Karpas-422 (cell line): ENCODE measurements at regions not wholly inside any gene's neighbourhood (a gene's known extent, or its start where the extent isn't known, plus 50 kb on each side); places are given as distances from the start of the nearest gene placed in this dataset.

ENCODE experiments used
- DNase-seq: peaks from one replicate; pipeline ENCODE4 v3.0.0-alpha.2; 2015
- H2AFZ ChIP-seq: fragments of 200-600 bp; sonication (generic); 2 replicates; pipeline ENCODE4 v1.6.1; 2014; ENCODE audit warnings: antibody characterized with exemption, low read length, mixed read lengths
- H3K27ac ChIP-seq: fragments of 200-600 bp; sonication (generic); 2 replicates; pipeline ENCODE4 v1.5.1; 2014; ENCODE audit warnings: mild to moderate bottlenecking, low read length, moderate library complexity
- H3K27me3 ChIP-seq: fragments of 200-600 bp; sonication (generic); 2 replicates; pipeline ENCODE4 v1.6.1; 2014; ENCODE audit warnings: low read length, mixed read lengths
- H3K36me3 ChIP-seq: fragments of 200-600 bp; sonication (generic); 2 replicates; pipeline ENCODE4 v1.6.1; 2014; ENCODE audit warnings: low read length, mixed read lengths; ENCODE audit not compliant: insufficient read depth
- H3K4me1 ChIP-seq: fragments of 200-600 bp; sonication (generic); 2 replicates; pipeline ENCODE4 v1.6.1; 2014; ENCODE audit warnings: mild to moderate bottlenecking, low read length, mixed read lengths
- H3K4me2 ChIP-seq: fragments of 200-600 bp; sonication (generic); 2 replicates; pipeline ENCODE4 v1.6.1; 2014; ENCODE audit warnings: low read length, low read depth, mild to moderate bottlenecking; ENCODE audit not compliant: poor library complexity, severe bottlenecking
- H3K4me3 ChIP-seq: fragments of 200-600 bp; sonication (generic); 2 replicates; pipeline ENCODE4 v1.5.1; 2014; ENCODE audit warnings: mild to moderate bottlenecking, antibody characterized with exemption, low read length, mixed read lengths
- H3K79me2 ChIP-seq: fragments of 200-600 bp; sonication (generic); 2 replicates; pipeline ENCODE4 v1.6.1; 2014; ENCODE audit warnings: mild to moderate bottlenecking, low read length, mixed read lengths
- H3K9ac ChIP-seq: fragments of 200-600 bp; sonication (generic); 2 replicates; pipeline ENCODE4 v1.6.0; 2014; ENCODE audit warnings: low read length
- H3K9me2 ChIP-seq: fragments of 200-600 bp; sonication (generic), shearing (Covaris generic); replicated peaks from 2 replicates; pipeline ENCODE4 v1.6.0; 2014; ENCODE audit warnings: mild to moderate bottlenecking, low read length, moderate library complexity; ENCODE audit not compliant: insufficient read depth
- H3K9me3 ChIP-seq: fragments of 300-700, 200-600 bp; sonication (generic); 2 replicates; pipeline ENCODE4 v1.6.1; 2014; ENCODE audit warnings: low read length, mixed read lengths
- H4K20me1 ChIP-seq: fragments of 200-600 bp; sonication (generic); 2 replicates; pipeline ENCODE4 v1.6.1; 2014; ENCODE audit warnings: mild to moderate bottlenecking, antibody characterized with exemption, low read length, low read depth; ENCODE audit not compliant: insufficient read depth

DNA sequence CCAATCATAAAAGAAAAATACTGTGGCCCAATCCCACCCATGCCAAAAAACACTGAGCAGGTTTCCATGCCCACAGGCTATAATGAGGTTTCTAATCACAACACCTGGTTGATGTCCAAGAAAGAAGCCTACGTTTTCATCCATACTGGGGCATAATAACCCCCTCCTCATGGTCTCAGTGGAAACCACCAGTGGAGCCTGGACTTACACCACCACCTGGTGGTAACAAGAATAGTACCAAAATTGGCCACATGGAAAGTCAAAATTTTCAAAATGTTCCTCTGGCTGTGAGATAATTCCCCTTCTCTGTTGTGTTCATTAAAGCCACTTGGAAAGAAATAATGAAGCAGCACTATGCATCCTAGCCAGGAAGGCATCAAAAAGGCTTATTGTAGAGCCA is 687.3 kb upstream of the ST8SIA4 start:
- Histone ChIP-seq H3K9me3 (no peaks in the 10 kb centered on the region), H3K9me2 (no peaks in the 10 kb centered on the region), H3K27ac (no peak overlapping the region), H2AFZ (no peak overlapping the region), H3K4me3 (no peak overlapping the region), H3K79me2 (no peaks in the 10 kb centered on the region), H3K4me2 (no peak overlapping the region), H3K27me3 (no peaks in the 10 kb centered on the region), H4K20me1 (no peaks in the 10 kb centered on the region), H3K36me3 (no peaks in the 10 kb centered on the region), H3K4me1 (no peaks in the 10 kb centered on the region), H3K9ac (no peak overlapping the region)
- peak; percentile 65 for DNase-seq

DNA sequence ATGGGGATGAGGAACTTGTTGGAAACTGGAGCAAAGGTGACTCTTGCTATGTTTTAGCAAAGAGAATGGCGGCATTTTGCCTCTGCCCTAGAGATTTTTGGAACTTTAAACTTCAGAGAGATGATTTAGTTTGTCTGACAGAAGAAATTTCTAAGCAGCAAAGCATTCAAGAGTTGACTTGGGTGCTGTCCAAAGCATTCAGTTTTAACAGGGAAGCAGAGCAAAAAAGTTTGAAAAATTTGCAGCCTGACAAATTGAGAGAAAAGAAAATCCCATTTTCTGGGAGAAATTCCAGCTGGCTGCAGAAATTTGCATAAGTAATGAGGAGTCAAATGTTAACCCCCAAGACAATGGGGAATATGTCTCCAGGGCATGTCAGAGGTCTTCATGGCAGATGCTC is 682.3 kb upstream of the ST8SIA4 start:
- Histone ChIP-seq H3K36me3 (no peaks in the 10 kb centered on the region), H3K4me3 (no peak overlapping the region), H3K27ac (no peak overlapping the region), H3K79me2 (no peaks in the 10 kb centered on the region), H2AFZ (no peak overlapping the region), H3K4me2 (no peak overlapping the region), H4K20me1 (no peaks in the 10 kb centered on the region), H3K9ac (no peak overlapping the region), H3K9me2 (no peaks in the 10 kb centered on the region), H3K27me3 (no peaks in the 10 kb centered on the region), H3K9me3 (no peaks in the 10 kb centered on the region), H3K4me1 (no peaks in the 10 kb centered on the region)
- DNase-seq, result no peak

DNA sequence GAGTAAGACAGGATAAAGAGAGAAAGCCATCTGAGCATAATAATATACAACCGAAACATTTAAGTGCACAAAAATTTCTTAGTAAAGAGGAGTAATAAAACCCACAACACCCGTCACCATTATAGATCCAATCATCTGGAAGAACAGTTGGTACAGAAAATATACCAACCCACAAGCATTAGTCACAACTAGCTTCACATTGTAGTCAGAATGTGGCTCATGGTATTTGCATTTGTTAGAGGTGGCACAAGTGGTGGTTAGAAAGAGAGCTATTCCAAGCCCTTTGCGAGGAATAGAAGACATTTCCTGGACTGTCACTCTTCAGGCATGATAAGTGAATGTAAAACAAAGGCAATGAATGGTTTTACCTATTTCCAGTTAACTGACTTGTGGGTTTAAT is 677.5 kb upstream of the ST8SIA4 start:
- DNase-seq, result no peak

GRCh38 chr5:101574017-101574416 is 670.9 kb upstream of the ST8SIA4 start:
- Histone ChIP-seq H4K20me1 (no peaks in the 10 kb centered on the region), H3K27me3 (no peaks in the 10 kb centered on the region), H3K9me2 (no peaks in the 10 kb centered on the region), H3K4me3 (no peak overlapping the region), H3K9ac (no peak overlapping the region), H3K4me2 (no peak overlapping the region), H3K36me3 (no peaks in the 10 kb centered on the region), H3K9me3 (no peaks in the 10 kb centered on the region), H3K4me1 (no peaks in the 10 kb centered on the region), H3K27ac (no peak overlapping the region), H3K79me2 (no peaks in the 10 kb centered on the region), H2AFZ (no peak overlapping the region)
- DNase-seq, result no peak

More for the DNA sequence above, 677.5 kb upstream of the ST8SIA4 start:
- Histone ChIP-seq H4K20me1 (no peaks in the 10 kb centered on the region), H3K9me2 (no peaks in the 10 kb centered on the region), H3K79me2 (no peaks in the 10 kb centered on the region), H3K9me3 (no peaks in the 10 kb centered on the region), H3K4me3 (no peak overlapping the region), H3K36me3 (no peaks in the 10 kb centered on the region), H2AFZ (no peak overlapping the region), H3K9ac (no peak overlapping the region), H3K4me1 (no peaks in the 10 kb centered on the region), H3K27ac (no peak overlapping the region), H3K27me3 (no peaks in the 10 kb centered on the region), H3K4me2 (no peak overlapping the region)

DNA sequence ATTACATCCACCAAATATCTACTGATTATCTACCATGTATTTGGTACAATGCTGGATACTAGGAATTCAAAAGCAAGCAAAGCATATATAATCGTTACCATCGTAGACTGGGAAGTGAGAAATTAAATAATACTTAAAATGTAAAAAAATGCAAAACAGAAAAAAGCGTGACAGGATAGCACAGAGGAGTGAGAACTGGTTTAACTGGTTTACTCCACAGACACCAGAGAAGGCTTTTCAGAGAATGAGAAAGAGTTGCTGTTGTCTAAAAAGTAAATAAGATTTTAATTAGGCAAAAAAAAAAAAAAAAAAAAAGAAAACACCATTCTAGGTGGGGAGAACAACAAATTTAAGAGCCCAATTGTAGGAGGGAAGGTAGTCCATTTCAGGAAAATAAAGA is 657.9 kb upstream of the ST8SIA4 start:
- H4K20me1 ChIP-seq, result no peaks in the 10 kb centered on the region
- no peaks in the 10 kb centered on the region for H3K9me3 ChIP-seq
- H3K9ac ChIP-seq, result no peak overlapping the region
- DNase-seq, result no peak
- H3K36me3 ChIP-seq, result no peaks in the 10 kb centered on the region
- no peaks in the 10 kb centered on the region for H3K27me3 ChIP-seq
- H3K4me2 ChIP-seq, result no peak overlapping the region
- H3K4me3 ChIP-seq, result no peak overlapping the region
- no peak overlapping the region for H2AFZ ChIP-seq
- no peak overlapping the region for H3K27ac ChIP-seq
- H3K79me2 ChIP-seq, result no peaks in the 10 kb centered on the region
- H3K9me2 ChIP-seq, result no peaks in the 10 kb centered on the region
- H3K4me1 ChIP-seq, result no peaks in the 10 kb centered on the region

GRCh38 chr5:101543780-101544179 is 640.7 kb upstream of the ST8SIA4 start:
- Histone ChIP-seq H3K36me3 (no peaks in the 10 kb centered on the region), H4K20me1 (no peaks in the 10 kb centered on the region), H2AFZ (no peak overlapping the region), H3K4me1 (no peaks in the 10 kb centered on the region), H3K9me2 (no peaks in the 10 kb centered on the region), H3K4me3 (no peak overlapping the region), H3K27ac (no peak overlapping the region), H3K9ac (no peak overlapping the region), H3K4me2 (no peak overlapping the region), H3K27me3 (no peaks in the 10 kb centered on the region), H3K79me2 (no peaks in the 10 kb centered on the region), H3K9me3 (no peaks in the 10 kb centered on the region)
- DNase-seq, result no peak

GRCh38 chr5:101539315-101539714 is 636.2 kb upstream of the ST8SIA4 start:
- no peaks in the 10 kb centered on the region for H3K9me3 ChIP-seq
- no peaks in the 10 kb centered on the region for H3K9me2 ChIP-seq
- H3K36me3 ChIP-seq, result no peaks in the 10 kb centered on the region
- H3K4me3 ChIP-seq, result no peak overlapping the region
- no peak overlapping the region for H3K9ac ChIP-seq
- no peak overlapping the region for H3K27ac ChIP-seq
- H3K4me2 ChIP-seq, result no peak overlapping the region
- no peaks in the 10 kb centered on the region for H3K79me2 ChIP-seq
- H2AFZ ChIP-seq, result no peak overlapping the region
- H4K20me1 ChIP-seq, result no peaks in the 10 kb centered on the region
- H3K4me1 ChIP-seq, result no peaks in the 10 kb centered on the region
- H3K27me3 ChIP-seq, result no peaks in the 10 kb centered on the region
- no peak for DNase-seq

DNA sequence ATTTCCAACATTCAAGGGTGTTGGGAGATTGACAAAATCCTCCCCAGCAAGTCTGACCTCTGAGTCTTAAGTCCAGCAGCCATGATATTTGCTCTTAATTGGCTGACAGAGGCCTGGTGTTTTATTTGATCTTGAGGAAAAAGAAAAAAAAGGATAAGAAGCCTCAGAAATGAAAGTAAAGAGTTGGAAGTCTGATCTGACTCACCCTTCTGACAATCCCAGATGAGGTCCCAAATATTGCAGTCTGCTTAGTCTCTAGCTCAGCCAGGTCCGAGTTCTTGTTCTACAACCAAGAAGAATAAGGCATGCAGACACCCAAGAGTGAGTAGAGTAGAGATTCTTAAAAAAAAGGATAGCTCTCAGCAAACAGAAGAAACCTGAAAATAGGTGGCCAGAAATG is 632.5 kb upstream of the ST8SIA4 start:
- Histone ChIP-seq H3K36me3 (no peaks in the 10 kb centered on the region), H3K9me3 (no peaks in the 10 kb centered on the region), H4K20me1 (no peaks in the 10 kb centered on the region), H3K4me3 (no peak overlapping the region), H3K79me2 (no peaks in the 10 kb centered on the region), H3K4me2 (no peak overlapping the region), H3K4me1 (no peaks in the 10 kb centered on the region), H3K9ac (no peak overlapping the region), H2AFZ (no peak overlapping the region), H3K27ac (no peak overlapping the region), H3K27me3 (no peaks in the 10 kb centered on the region), H3K9me2 (no peaks in the 10 kb centered on the region)
- DNase-seq, result no peak

GRCh38 chr5:101534491-101535110 is 631.5 kb upstream of the ST8SIA4 start:
- H3K9me2 ChIP-seq, result no peaks in the 10 kb centered on the region
- H2AFZ ChIP-seq, result no peak overlapping the region
- H3K36me3 ChIP-seq, result no peaks in the 10 kb centered on the region
- H3K79me2 ChIP-seq, result no peaks in the 10 kb centered on the region
- no peak overlapping the region for H3K4me3 ChIP-seq
- no peaks in the 10 kb centered on the region for H3K9me3 ChIP-seq
- no peaks in the 10 kb centered on the region for H4K20me1 ChIP-seq
- no peak for DNase-seq
- H3K4me1 ChIP-seq, result no peaks in the 10 kb centered on the region
- no peaks in the 10 kb centered on the region for H3K27me3 ChIP-seq
- H3K9ac ChIP-seq, result no peak overlapping the region
- H3K4me2 ChIP-seq, result no peak overlapping the region
- no peak overlapping the region for H3K27ac ChIP-seq
